Adrenal gland (tissue), 9 donors: ENCODE measurements at regions not wholly inside any gene's neighbourhood (a gene's known extent, or its start where the extent isn't known, plus 50 kb on each side); places are given as distances from the start of the nearest gene placed in this dataset.
"Not testable (repeated sequence)": the region's sequence is repeated elsewhere in the genome, so short reads cannot be mapped to it uniquely, and the experiment has no call there.

Experiments used
- DNase-seq, 7 donors: peaks; one replicate each; pipeline ENCODE4 v3.0.0-alpha.2; 2019 to 2020
- H3K27ac ChIP-seq, 5 donors: fragments of 200-600 bp; sonication (generic) in 4 of 5; 1 replicate in 3 of 5; 2 replicates in 2 of 5; pipeline versions ENCODE4 v1.5.1 to v1.8.0; 2016 to 2020; ENCODE audit warnings: mild to moderate bottlenecking in 1 of 5
- H3K27me3 ChIP-seq: fragments of 200-600 bp; 2 replicates; pipeline ENCODE4 v1.8.0; 2021
- H3K36me3 ChIP-seq, 2 donors: fragments of 200-600 bp; replicated peaks in 1 of 2; 1 replicate in 1 of 2; 2 replicates in 1 of 2; pipeline versions ENCODE4 v1.5.1 to v1.8.0; 2018 to 2022
- H3K4me1 ChIP-seq, 2 donors: fragments of 200-600 bp; replicated peaks in 1 of 2; 1 replicate in 1 of 2; 2 replicates in 1 of 2; pipeline versions ENCODE4 v1.5.1 to v1.8.0; 2018 to 2021
- H3K4me3 ChIP-seq, 4 donors: fragments of 200-600 bp; sonication (generic) in 3 of 4; one replicate each; pipeline ENCODE4 v1.5.1; 2016 to 2018
- H3K9me3 ChIP-seq, 3 donors: fragments of 200-600 bp; sonication (generic) in 1 of 3; replicated peaks in 1 of 3; 1 replicate in 2 of 3; 2 replicates in 1 of 3; pipeline versions ENCODE4 v1.5.1 to v1.8.0; 2016 to 2021
- POLR2A ChIP-seq, 2 donors: fragments of 450-650 bp; IDR thresholded peaks; one replicate each; pipeline ENCODE4 v1.6.1; 2017; ENCODE audit warnings: antibody characterized with exemption in 2 of 2, mild to moderate bottlenecking in 2 of 2, moderate library complexity in 1 of 2
- WGBS, 4 donors: extraction: QIAGEN DNeasy Blood & Tissue Kit in 2 of 4; methylation state at CpG; one replicate each; pipeline versions ENCODE4 v1.1.5 to v1.1.7; 2013 to 2017; 5-methylcytosine and 5-hydroxymethylcytosine counted together
- intact Hi-C, 2 donors: fragments of 100-400 bp; cut with DNase I; formaldehyde crosslinking; loops; one replicate each; pipeline versions ENCODE4 v1.14.1 to v1.15.0; 2022 to 2023
- TF ChIP-seq, protein P1 (sequence below), 6 experiments: fragments of 450-650 bp in 4 of 6; fragments of 200-600 bp in 2 of 6; sonication (generic) in 1 of 6; IDR thresholded peaks; 1 replicate in 5 of 6; 2 replicates in 1 of 6; pipeline versions ENCODE4 v1.5.1 to v1.8.0; 2016 to 2021; ENCODE audit warnings: antibody characterized with exemption in 6 of 6, mild to moderate bottlenecking in 2 of 6, moderate library complexity in 1 of 6
- donor health status: healthy with polysubstance abuse.
- donor health status: Bipolar disorder and iron deficiency.
- donor health status: DM: yes; HTN: yes; CAD: no.
- donor health status: DM: no; HTN: no; CAD: no.
- donor health status: DM: no; HTN: no; CAD: no.

DNA sequence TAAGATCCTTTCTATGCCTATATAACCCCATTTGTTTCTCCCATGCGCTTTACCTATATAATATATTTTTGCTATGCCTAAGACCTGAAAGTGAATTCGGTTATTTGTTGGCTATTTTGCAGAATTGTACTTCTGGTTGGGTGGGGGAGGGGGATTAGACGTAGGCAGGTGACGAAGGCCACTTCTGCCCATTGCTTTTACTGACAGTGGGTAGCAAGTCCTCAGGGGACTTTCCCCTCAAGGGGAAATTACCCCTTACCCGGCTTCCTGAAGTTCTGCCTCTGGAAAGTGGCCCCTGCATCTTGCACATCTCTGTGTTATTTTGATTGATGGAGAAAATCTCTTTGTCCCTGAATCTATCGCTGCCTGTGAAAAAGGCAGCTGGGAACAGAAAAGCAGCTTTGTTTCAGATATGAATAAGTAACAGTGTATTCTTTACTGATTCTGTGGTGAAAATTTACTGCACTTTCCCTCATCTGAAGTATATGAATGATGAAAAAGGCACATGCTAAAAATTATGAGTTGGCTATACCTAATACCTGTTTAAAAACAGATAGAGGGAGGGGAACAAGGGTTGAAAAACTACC lies 133.9 kb downstream of the UTRN start:
- peaks cover 17 to 33% of the 10 kb centered on the region in 2 donors for H3K4me1 ChIP-seq
- 61 to 66% (median 64%) methylated on average over 6 of the region's 6 CpGs for WGBS, 4 donors
- no peak for TF ChIP-seq POLR2A (IDR thresholded peaks at IDR 0.05)
- TF ChIP-seq, protein P1, sequence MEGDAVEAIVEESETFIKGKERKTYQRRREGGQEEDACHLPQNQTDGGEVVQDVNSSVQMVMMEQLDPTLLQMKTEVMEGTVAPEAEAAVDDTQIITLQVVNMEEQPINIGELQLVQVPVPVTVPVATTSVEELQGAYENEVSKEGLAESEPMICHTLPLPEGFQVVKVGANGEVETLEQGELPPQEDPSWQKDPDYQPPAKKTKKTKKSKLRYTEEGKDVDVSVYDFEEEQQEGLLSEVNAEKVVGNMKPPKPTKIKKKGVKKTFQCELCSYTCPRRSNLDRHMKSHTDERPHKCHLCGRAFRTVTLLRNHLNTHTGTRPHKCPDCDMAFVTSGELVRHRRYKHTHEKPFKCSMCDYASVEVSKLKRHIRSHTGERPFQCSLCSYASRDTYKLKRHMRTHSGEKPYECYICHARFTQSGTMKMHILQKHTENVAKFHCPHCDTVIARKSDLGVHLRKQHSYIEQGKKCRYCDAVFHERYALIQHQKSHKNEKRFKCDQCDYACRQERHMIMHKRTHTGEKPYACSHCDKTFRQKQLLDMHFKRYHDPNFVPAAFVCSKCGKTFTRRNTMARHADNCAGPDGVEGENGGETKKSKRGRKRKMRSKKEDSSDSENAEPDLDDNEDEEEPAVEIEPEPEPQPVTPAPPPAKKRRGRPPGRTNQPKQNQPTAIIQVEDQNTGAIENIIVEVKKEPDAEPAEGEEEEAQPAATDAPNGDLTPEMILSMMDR (IDR thresholded peaks at IDR 0.05): no peak
- H3K27ac ChIP-seq: no peak overlapping the region
- intact Hi-C loops: no loop called here
- no peaks in the 10 kb centered on the region for H3K27me3 ChIP-seq
- H3K36me3 ChIP-seq: peaks cover 0 to 16% of the 10 kb centered on the region in 2 donors
- DNase-seq: no peak
- H3K4me3 ChIP-seq: no peak overlapping the region
- no peaks in the 10 kb centered on the region for H3K9me3 ChIP-seq

DNA sequence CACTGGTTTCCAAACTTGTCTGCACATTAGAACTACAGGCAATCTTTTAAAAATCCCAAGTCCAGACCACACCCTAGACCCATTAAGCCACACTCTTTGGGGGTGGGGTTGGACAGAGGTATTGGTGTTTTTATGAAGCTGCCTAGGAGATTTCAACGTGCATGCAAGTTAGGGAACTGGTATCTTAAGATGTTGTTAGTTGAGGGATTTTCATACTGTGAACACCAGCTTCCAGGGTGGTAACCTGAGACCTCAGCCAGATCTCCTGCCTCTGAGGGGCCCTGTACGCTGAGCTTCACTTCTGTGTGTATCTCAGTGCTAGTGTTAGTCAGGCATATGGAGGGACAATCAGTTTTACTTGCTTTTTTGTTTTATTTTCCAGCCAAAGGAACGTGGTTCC lies 138.0 kb downstream of the UTRN start:
- Histone ChIP-seq H3K27ac (no peak overlapping the region), H3K9me3 (no peaks in the 10 kb centered on the region), H3K27me3 (no peaks in the 10 kb centered on the region), H3K36me3 (peaks cover 0 to 29% of the 10 kb centered on the region in 2 donors), H3K4me3 (no peak overlapping the region), H3K4me1 (peaks cover 0 to 7% of the 10 kb centered on the region in 2 donors)
- intact Hi-C loops: no loop called here
- DNase-seq: no peak
- WGBS, 4 donors: 68 to 79% (median 76%) methylated on average over 3 of the region's 3 CpGs
- TF ChIP-seq, protein P1 (IDR thresholded peaks at IDR 0.05): no peak
- no peak for TF ChIP-seq POLR2A (IDR thresholded peaks at IDR 0.05)

DNA sequence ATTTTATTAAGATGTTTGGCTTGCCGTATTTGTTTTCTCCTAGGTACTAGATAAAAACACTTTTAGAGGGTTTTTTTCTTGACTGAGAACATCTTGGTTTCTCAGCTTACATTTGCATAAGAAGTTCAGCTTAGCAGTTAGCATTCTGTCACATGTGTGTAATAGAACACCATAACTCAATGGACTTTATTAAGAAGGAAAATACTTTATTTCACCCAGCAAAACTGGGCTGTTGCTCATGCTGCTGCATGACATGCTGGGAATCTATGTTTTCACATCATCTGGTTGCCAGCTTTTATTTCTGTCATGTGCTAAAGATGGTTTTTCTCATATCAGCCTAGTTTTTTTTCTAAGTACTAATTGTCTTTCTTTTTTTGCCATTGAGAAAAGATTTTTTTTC lies 144.6 kb downstream of the UTRN start:
- Histone ChIP-seq H3K27me3 (no peaks in the 10 kb centered on the region), H3K36me3 (peaks cover 0 to 25% of the 10 kb centered on the region in 2 donors), H3K27ac (no peak overlapping the region), H3K4me1 (peaks cover 0 to 5% of the 10 kb centered on the region in 2 donors), H3K4me3 (no peak overlapping the region), H3K9me3 (no peaks in the 10 kb centered on the region)
- intact Hi-C loops: no loop called here
- TF ChIP-seq POLR2A (IDR thresholded peaks at IDR 0.05): no peak
- TF ChIP-seq, protein P1 (IDR thresholded peaks at IDR 0.05): no peak
- 95 to 100% (median 97%) methylated on average over 1 of the region's 1 CpG for WGBS, 4 donors
- no peak for DNase-seq

DNA sequence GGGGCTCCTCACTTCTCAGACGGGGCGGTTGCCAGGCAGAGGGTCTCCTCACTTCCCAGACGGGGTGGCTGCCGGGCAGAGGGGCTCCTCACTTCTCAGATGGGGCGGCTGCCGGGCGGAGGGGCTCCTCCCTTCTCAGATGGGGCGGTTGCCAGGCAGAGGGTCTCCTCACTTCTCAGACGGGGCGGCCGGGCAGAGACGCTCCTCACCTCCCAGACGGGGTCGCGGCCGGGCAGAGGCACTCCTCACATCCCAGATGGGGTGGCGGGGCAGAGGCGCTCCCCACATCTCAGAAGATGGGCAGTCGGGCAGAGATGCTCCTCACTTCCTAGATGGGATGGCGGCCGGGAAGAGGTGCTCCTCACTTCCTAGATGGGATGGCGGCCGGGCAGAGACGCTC lies 148.3 kb downstream of the UTRN start:
- intact Hi-C loops, DNase-seq, H3K9me3 ChIP-seq, H3K27me3 ChIP-seq, H3K27ac ChIP-seq, H3K4me3 ChIP-seq: not testable (repeated sequence)
- H3K36me3 ChIP-seq: peaks cover 0 to 31% of the 10 kb centered on the region in 2 donors
- WGBS, 4 donors: 98 to 100% (median 98%) methylated on average over 7 to 23 of the region's 24 CpGs; no CpG with 5 or more reads in 1 of the 4 donors
- peaks cover 0 to 22% of the 10 kb centered on the region in 2 donors for H3K4me1 ChIP-seq
